Calu3 (cell line): ENCODE measurements at regions not wholly inside any gene's neighbourhood (a gene's known extent, or its start where the extent isn't known, plus 50 kb on each side); places are given as distances from the start of the nearest gene placed in this dataset.

Experiments
- BruUV-seq: library from RNA; stranded (reverse); fragments of 400-500 nt; replicated peaks from 2 replicates; lab custom pipeline; 2021; lab: Mats Ljungman, UMichigan
- CTCF ChIA-PET: fragments of 300-600 bp; sonication (Branson Sonifier 250); formaldehyde crosslinking; loops from one replicate; lab custom pipeline; 2022; ENCODE audit warnings: antibody characterized with exemption; lab: Charles Lee
- DNase-seq: peaks from one replicate; pipeline ENCODE4 v3.0.0; 2022
- H3K27ac Mint-ChIP-seq: one replicate; pipeline ENCODE4 v1.8.0; 2022; ENCODE audit warnings: mixed read lengths; ENCODE audit not compliant: unreplicated experiment
- H3K27me3 Mint-ChIP-seq: one replicate; pipeline ENCODE4 v1.8.0; 2022; ENCODE audit warnings: mixed read lengths; ENCODE audit not compliant: unreplicated experiment
- H3K36me3 Mint-ChIP-seq: one replicate; pipeline ENCODE4 v1.8.0; 2022; ENCODE audit warnings: mild to moderate bottlenecking, moderate library complexity, mixed read lengths; ENCODE audit not compliant: insufficient read depth, unreplicated experiment
- H3K4me1 Mint-ChIP-seq: one replicate; pipeline ENCODE4 v1.8.0; 2022; ENCODE audit warnings: mild to moderate bottlenecking, low read depth, mixed read lengths; ENCODE audit not compliant: unreplicated experiment
- H3K4me3 Mint-ChIP-seq: one replicate; pipeline ENCODE4 v1.8.0; 2022; ENCODE audit warnings: mild to moderate bottlenecking, low read depth, moderate library complexity, mixed read lengths; ENCODE audit not compliant: unreplicated experiment
- H3K9me3 Mint-ChIP-seq: one replicate; pipeline ENCODE4 v1.8.0; 2022; ENCODE audit warnings: low read depth, mixed read lengths; ENCODE audit not compliant: unreplicated experiment
- intact Hi-C: fragments of 100-400 bp; cut with micrococcal nuclease; formaldehyde crosslinking; loops from one replicate; pipeline ENCODE4 v1.10.0; 2022; ENCODE audit not compliant: unreplicated experiment
- TF ChIP-seq, protein P1 (sequence below): fragments of 200-600 bp; IDR thresholded peaks from one replicate; pipeline ENCODE4 v1.8.0; 2022; ENCODE audit warnings: antibody characterized with exemption; ENCODE audit not compliant: unreplicated experiment

GRCh38 chr13:61696676-61697075, 281.0 kb upstream of the PCDH20 start:
- TF ChIP-seq, protein P1, sequence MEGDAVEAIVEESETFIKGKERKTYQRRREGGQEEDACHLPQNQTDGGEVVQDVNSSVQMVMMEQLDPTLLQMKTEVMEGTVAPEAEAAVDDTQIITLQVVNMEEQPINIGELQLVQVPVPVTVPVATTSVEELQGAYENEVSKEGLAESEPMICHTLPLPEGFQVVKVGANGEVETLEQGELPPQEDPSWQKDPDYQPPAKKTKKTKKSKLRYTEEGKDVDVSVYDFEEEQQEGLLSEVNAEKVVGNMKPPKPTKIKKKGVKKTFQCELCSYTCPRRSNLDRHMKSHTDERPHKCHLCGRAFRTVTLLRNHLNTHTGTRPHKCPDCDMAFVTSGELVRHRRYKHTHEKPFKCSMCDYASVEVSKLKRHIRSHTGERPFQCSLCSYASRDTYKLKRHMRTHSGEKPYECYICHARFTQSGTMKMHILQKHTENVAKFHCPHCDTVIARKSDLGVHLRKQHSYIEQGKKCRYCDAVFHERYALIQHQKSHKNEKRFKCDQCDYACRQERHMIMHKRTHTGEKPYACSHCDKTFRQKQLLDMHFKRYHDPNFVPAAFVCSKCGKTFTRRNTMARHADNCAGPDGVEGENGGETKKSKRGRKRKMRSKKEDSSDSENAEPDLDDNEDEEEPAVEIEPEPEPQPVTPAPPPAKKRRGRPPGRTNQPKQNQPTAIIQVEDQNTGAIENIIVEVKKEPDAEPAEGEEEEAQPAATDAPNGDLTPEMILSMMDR, result no peak
- intact Hi-C loops, result no loop called here
- BruUV-seq, result no TSS peak
- H3K36me3 Mint-ChIP-seq, result no peaks in the 10 kb centered on the region
- no peaks in the 10 kb centered on the region for H3K27me3 Mint-ChIP-seq
- H3K4me1 Mint-ChIP-seq, result no peaks in the 10 kb centered on the region
- no peak overlapping the region for H3K4me3 Mint-ChIP-seq
- no peak for DNase-seq
- CTCF ChIA-PET, result no interaction called here
- no peak overlapping the region for H3K27ac Mint-ChIP-seq
- no peaks in the 10 kb centered on the region for H3K9me3 Mint-ChIP-seq

- CTCF ChIA-PET, result no interaction called here
- intact Hi-C loops, result no loop called here
- H3K27me3 Mint-ChIP-seq, result no peaks in the 10 kb centered on the region
- no peaks in the 10 kb centered on the region for H3K4me1 Mint-ChIP-seq
- DNase-seq, result no peak
- TF ChIP-seq, protein P1, result no peak
- no peaks in the 10 kb centered on the region for H3K9me3 Mint-ChIP-seq
- H3K4me3 Mint-ChIP-seq, result no peak overlapping the region
- H3K27ac Mint-ChIP-seq, result no peak overlapping the region
- BruUV-seq, result no TSS peak
- no peaks in the 10 kb centered on the region for H3K36me3 Mint-ChIP-seq
Measured at GRCh38 chr13:61695147-61695546, 279.5 kb upstream of the PCDH20 start.

DNA sequence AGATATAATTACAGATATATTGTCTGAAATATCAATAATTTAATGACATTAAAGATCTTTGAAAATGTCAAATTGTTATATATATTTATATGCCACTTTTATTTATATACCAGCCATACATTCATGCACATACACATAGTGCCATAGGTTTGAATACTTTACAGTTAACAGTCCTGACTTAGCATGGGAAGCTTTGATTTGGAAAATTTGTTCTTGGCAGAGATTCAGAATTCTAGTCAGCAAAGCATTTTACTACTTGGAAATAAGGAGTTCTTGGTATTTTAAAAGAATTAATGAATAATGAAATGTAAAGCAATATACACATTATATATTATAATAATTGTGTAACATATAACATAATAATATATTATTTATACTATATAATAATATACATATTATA, 277.0 kb upstream of the PCDH20 start:
- no TSS peak for BruUV-seq
- Mint-ChIP-seq H3K9me3 (no peaks in the 10 kb centered on the region), H3K4me3 (no peak overlapping the region), H3K27ac (no peak overlapping the region), H3K27me3 (no peaks in the 10 kb centered on the region), H3K36me3 (no peaks in the 10 kb centered on the region), H3K4me1 (no peaks in the 10 kb centered on the region)
- TF ChIP-seq, protein P1, result no peak
- CTCF ChIA-PET, result no interaction called here
- no peak for DNase-seq
- intact Hi-C loops, result no loop called here

DNA sequence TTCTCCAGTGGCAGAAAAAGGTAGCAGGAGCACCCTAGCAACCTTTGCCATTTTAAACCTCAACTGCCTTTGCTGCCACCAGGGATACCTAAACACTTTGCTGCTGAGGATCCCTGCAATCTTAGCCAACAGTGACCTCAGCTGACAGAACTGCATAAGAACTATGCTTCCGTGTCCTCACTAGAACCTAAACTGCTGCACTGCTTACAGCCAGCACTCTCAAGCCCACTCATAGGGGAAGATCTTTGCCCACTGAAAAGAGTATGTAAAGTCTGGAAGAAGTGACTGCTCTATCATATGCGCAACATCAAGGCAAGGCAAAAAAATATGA, 270.0 kb upstream of the PCDH20 start:
- BruUV-seq, result no TSS peak

More for the DNA sequence above, 270.0 kb upstream of the PCDH20 start:
- Mint-ChIP-seq H3K27me3 (no peaks in the 10 kb centered on the region), H3K36me3 (no peaks in the 10 kb centered on the region), H3K4me3 (no peak overlapping the region), H3K9me3 (peaks cover 6% of the 10 kb centered on the region), H3K4me1 (no peaks in the 10 kb centered on the region), H3K27ac (no peak overlapping the region)
- intact Hi-C loops, result no loop called here
- TF ChIP-seq, protein P1, result no peak
- CTCF ChIA-PET, result no interaction called here
- DNase-seq, result no peak
